WTC11 (cell line): ENCODE measurements at regions not wholly inside any gene's neighbourhood (a gene's known extent, or its start where the extent isn't known, plus 50 kb on each side); places are given as distances from the start of the nearest gene placed in this dataset.

Source experiments
- ATAC-seq: fragments of 200-7000 bp; cut with Tn5 transposase; 2 replicates; pipeline ENCODE4 v1.10.0; 2021; ENCODE audit warnings: mild to moderate bottlenecking, moderate library complexity
- CTCF ChIA-PET: fragments of 300-600 bp; sonication (Branson Sonifier 250); formaldehyde crosslinking; loops from one replicate; lab custom pipeline; 2021; ENCODE audit warnings: antibody characterized with exemption; lab: Charles Lee
- POLR2A ChIA-PET: fragments of 350-600 bp; sonication (Branson Sonifier 250); formaldehyde crosslinking; loops from one replicate; lab custom pipeline; 2021; ENCODE audit warnings: antibody characterized with exemption; lab: Charles Lee
- DNase-seq: peaks from one replicate; pipeline ENCODE4 v3.0.0; 2021; ENCODE audit warnings: low spot score
- H3K27ac Mint-ChIP-seq: 2 replicates; pipeline ENCODE4 v1.8.0; 2021; ENCODE audit warnings: mixed read lengths
- H3K27me3 Mint-ChIP-seq: 2 replicates; pipeline ENCODE4 v1.8.0; 2021; ENCODE audit warnings: low read depth, mild to moderate bottlenecking, moderate library complexity, mixed read lengths
- H3K36me3 Mint-ChIP-seq: 2 replicates; pipeline ENCODE4 v1.8.0; 2021; ENCODE audit warnings: mixed read lengths
- H3K4me1 Mint-ChIP-seq: 2 replicates; pipeline ENCODE4 v1.8.0; 2022; ENCODE audit warnings: mixed read lengths
- H3K4me3 Mint-ChIP-seq: 2 replicates; pipeline ENCODE4 v1.8.0; 2021; ENCODE audit warnings: mild to moderate bottlenecking, moderate library complexity, mixed read lengths
- H3K9me3 Mint-ChIP-seq: 2 replicates; pipeline ENCODE4 v1.8.0; 2021; ENCODE audit warnings: mixed read lengths
- ATF2 ChIP-seq: sonication (generic); formaldehyde crosslinking; IDR thresholded peaks from 2 replicates; pipeline ENCODE4 v1.8.1; 2022; ENCODE audit warnings: low read depth, missing genetic modification reagents, borderline replicate concordance
- CDX4 ChIP-seq: fragments of 250-450 bp; sonication (Bioruptor Pico); IDR thresholded peaks from 2 replicates; pipeline ENCODE4 v1.9.0; 2021; ENCODE audit warnings: moderate library complexity, mild to moderate bottlenecking, inconsistent platforms, borderline replicate concordance
- CREM ChIP-seq: sonication (generic); formaldehyde crosslinking; IDR thresholded peaks from 2 replicates; pipeline ENCODE4 v1.8.1; 2022; ENCODE audit warnings: mild to moderate bottlenecking, missing genetic modification reagents, moderate library complexity
- E2F4 ChIP-seq: sonication (generic); formaldehyde crosslinking; IDR thresholded peaks from 2 replicates; pipeline ENCODE4 v1.8.1; 2022; ENCODE audit warnings: low read depth, mild to moderate bottlenecking, moderate library complexity, missing genetic modification reagents, borderline replicate concordance
- EMX1 ChIP-seq: fragments of 250-450 bp; sonication (Bioruptor Pico); IDR thresholded peaks from 2 replicates; pipeline ENCODE4 v1.8.0; 2021; ENCODE audit warnings: mild to moderate bottlenecking
- ERG ChIP-seq: fragments of 250-450 bp; sonication (Bioruptor Pico); IDR thresholded peaks from 2 replicates; pipeline ENCODE4 v1.8.0; 2021; ENCODE audit warnings: mild to moderate bottlenecking
- ETV6 ChIP-seq: sonication (generic); formaldehyde crosslinking; IDR thresholded peaks from 2 replicates; pipeline ENCODE4 v1.8.1; 2022; ENCODE audit warnings: mild to moderate bottlenecking, missing genetic modification reagents
- FOXJ3 ChIP-seq: sonication (generic); formaldehyde crosslinking; IDR thresholded peaks from 2 replicates; pipeline ENCODE4 v1.9.0; 2021; ENCODE audit warnings: missing genetic modification reagents, mild to moderate bottlenecking, borderline replicate concordance
- FOXP1 ChIP-seq: sonication (generic); formaldehyde crosslinking; IDR thresholded peaks from 2 replicates; pipeline ENCODE4 v1.8.0; 2022; ENCODE audit warnings: missing genetic modification reagents, mild to moderate bottlenecking, moderate library complexity, borderline replicate concordance
- IRF2 ChIP-seq: sonication (generic); formaldehyde crosslinking; IDR thresholded peaks from 2 replicates; pipeline ENCODE4 v1.8.0; 2022; ENCODE audit warnings: low read depth, missing genetic modification reagents, borderline replicate concordance
- KAT7 ChIP-seq: sonication (generic); formaldehyde crosslinking; IDR thresholded peaks from 2 replicates; pipeline ENCODE4 v1.8.1; 2023; ENCODE audit warnings: missing genetic modification reagents, mild to moderate bottlenecking, borderline replicate concordance
- NR2C2 ChIP-seq: sonication (generic); formaldehyde crosslinking; IDR thresholded peaks from 2 replicates; pipeline ENCODE4 v1.8.0; 2022; ENCODE audit warnings: mild to moderate bottlenecking, missing genetic modification reagents
- PRDM15 ChIP-seq: sonication (generic); formaldehyde crosslinking; IDR thresholded peaks from 2 replicates; pipeline ENCODE4 v1.8.0; 2022; ENCODE audit warnings: missing genetic modification reagents
- RORB ChIP-seq: fragments of 250-450 bp; sonication (Bioruptor Pico); IDR thresholded peaks from 2 replicates; pipeline ENCODE4 v1.9.0; 2021; ENCODE audit warnings: mild to moderate bottlenecking
- USF1 ChIP-seq: sonication (generic); formaldehyde crosslinking; IDR thresholded peaks from 2 replicates; pipeline ENCODE4 v1.8.0; 2022; ENCODE audit warnings: mild to moderate bottlenecking, missing genetic modification reagents
- ZNF219 ChIP-seq: sonication (generic); formaldehyde crosslinking; IDR thresholded peaks from 2 replicates; pipeline ENCODE4 v1.8.0; 2023; ENCODE audit warnings: missing genetic modification reagents, mild to moderate bottlenecking, borderline replicate concordance
- ZNF232 ChIP-seq: sonication (generic); formaldehyde crosslinking; IDR thresholded peaks from 2 replicates; pipeline ENCODE4 v1.8.0; 2022; ENCODE audit warnings: mild to moderate bottlenecking, missing genetic modification reagents
- ZNF263 ChIP-seq: sonication (generic); formaldehyde crosslinking; IDR thresholded peaks from 2 replicates; pipeline ENCODE4 v1.8.1; 2022; ENCODE audit warnings: low read depth, mild to moderate bottlenecking, moderate library complexity, missing genetic modification reagents
- ZNF416 ChIP-seq: fragments of 250-450 bp; sonication (Bioruptor Pico); IDR thresholded peaks from 2 replicates; pipeline ENCODE4 v1.9.0; 2021; ENCODE audit warnings: mild to moderate bottlenecking, inconsistent platforms
- ZNF425 ChIP-seq: fragments of 250-450 bp; sonication (Bioruptor Pico); conservative IDR thresholded peaks from 2 replicates; pipeline ENCODE4 v1.9.0; 2021; ENCODE audit warnings: mild to moderate bottlenecking

GRCh38 chr1:98559291-98559690 is 102.2 kb upstream of the SNX7 start:
- Mint-ChIP-seq H3K9me3 (peaks cover 33% of the 10 kb centered on the region), H3K27me3 (peaks cover 12% of the 10 kb centered on the region), H3K4me1 (peaks cover 4% of the 10 kb centered on the region), H3K27ac (no peak overlapping the region), H3K4me3 (no peak overlapping the region), H3K36me3 (peaks cover 27% of the 10 kb centered on the region)
- DNase-seq (no peak), ATAC-seq (no peak)
- ChIA-PET POLR2A (no interaction called here), CTCF (no interaction called here)
- TF ChIP-seq ZNF425 (no peak), FOXP1 (CRISPR knock-in tag) (no peak), ZNF416 (CRISPR knock-in tag) (no peak), ETV6 (CRISPR knock-in tag) (no peak), ATF2 (CRISPR knock-in tag) (no peak), ERG (CRISPR knock-in tag) (no peak), CREM (CRISPR knock-in tag) (no peak), PRDM15 (CRISPR knock-in tag) (no peak), USF1 (CRISPR knock-in tag) (no peak), ZNF263 (CRISPR knock-in tag) (no peak), IRF2 (CRISPR knock-in tag) (no peak), RORB (no peak), FOXJ3 (CRISPR knock-in tag) (no peak), EMX1 (no peak), ZNF232 (CRISPR knock-in tag) (no peak), E2F4 (no peak), ZNF219 (CRISPR knock-in tag) (no peak), CDX4 (no peak), KAT7 (CRISPR knock-in tag) (no peak), NR2C2 (CRISPR knock-in tag) (no peak)
